PC-9 (cell line): ENCODE measurements at regions not wholly inside any gene's neighbourhood (a gene's known extent, or its start where the extent isn't known, plus 50 kb on each side); places are given as distances from the start of the nearest gene placed in this dataset.

Experiments
- BruUV-seq: library from RNA; stranded (reverse); fragments of 400-500 nt; replicated peaks from 2 replicates; lab custom pipeline; 2021; lab: Mats Ljungman, UMichigan
- CTCF ChIA-PET: fragments of 300-600 bp; sonication (Branson Sonifier 250); formaldehyde crosslinking; loops from one replicate; lab custom pipeline; 2022; ENCODE audit warnings: antibody characterized with exemption; lab: Charles Lee
- POLR2A ChIA-PET: fragments of 300-600 bp; sonication (Branson Sonifier 250); formaldehyde crosslinking; loops from one replicate; lab custom pipeline; 2022; ENCODE audit warnings: antibody characterized with exemption; ENCODE audit not compliant: unreplicated experiment; lab: Charles Lee
- DNase-seq, 2 experiments: peaks; one replicate each; pipeline versions ENCODE4 v3.0.0 to v3.0.0-alpha.2; 2015 to 2022; ENCODE audit warnings: mixed read lengths in 1 of 2
- H2AFZ ChIP-seq: fragments of 200-600 bp; sonication (generic); 2 replicates; pipeline ENCODE4 v1.8.1; 2017; ENCODE audit warnings: antibody characterized with exemption
- H3F3A ChIP-seq: fragments of 200-600 bp; sonication (generic); 2 replicates; pipeline ENCODE4 v1.8.1; 2017; ENCODE audit warnings: antibody characterized with exemption, mild to moderate bottlenecking, low read depth; ENCODE audit not compliant: insufficient read depth
- H3K27ac ChIP-seq: fragments of 200-600 bp; sonication (generic); 2 replicates; pipeline ENCODE4 v1.6.1; 2016; ENCODE audit warnings: mixed run types
- H3K27me3 ChIP-seq: fragments of 200-600 bp; sonication (generic); 2 replicates; pipeline ENCODE4 v1.6.1; 2016; ENCODE audit warnings: low read depth, mixed run types; ENCODE audit not compliant: insufficient read depth
- H3K36me3 ChIP-seq: fragments of 200-600 bp; sonication (generic); 2 replicates; pipeline ENCODE4 v1.6.1; 2016; ENCODE audit warnings: low read depth, mixed run types
- H3K4me1 ChIP-seq: fragments of 200-600 bp; sonication (generic); replicated peaks from 2 replicates; pipeline ENCODE4 v1.6.1; 2016; ENCODE audit warnings: mixed run types; ENCODE audit not compliant: insufficient read depth
- H3K4me2 ChIP-seq: fragments of 200-600 bp; sonication (generic); 2 replicates; pipeline ENCODE4 v1.6.1; 2017; ENCODE audit warnings: mixed run types
- H3K4me3 ChIP-seq: fragments of 200-600 bp; sonication (generic); 2 replicates; pipeline ENCODE4 v1.6.1; 2016; ENCODE audit warnings: mixed run types
- H3K79me2 ChIP-seq: fragments of 200-600 bp; sonication (generic); 2 replicates; pipeline ENCODE4 v1.6.1; 2017; ENCODE audit warnings: low read depth, mixed run types
- H3K9me2 ChIP-seq: fragments of 200-600 bp; sonication (generic); 2 replicates; pipeline ENCODE4 v1.8.1; 2017; ENCODE audit warnings: mild to moderate bottlenecking; ENCODE audit not compliant: insufficient read depth
- H3K9me3 ChIP-seq: fragments of 200-600 bp; sonication (generic); 2 replicates; pipeline ENCODE4 v1.8.1; 2016; ENCODE audit warnings: low read depth; ENCODE audit not compliant: insufficient read depth
- H4K20me1 ChIP-seq: fragments of 200-600 bp; sonication (generic); 2 replicates; pipeline ENCODE4 v1.8.1; 2017; ENCODE audit not compliant: insufficient read depth
- EZH2 ChIP-seq: fragments of 200-600 bp; sonication (generic); IDR thresholded peaks from 2 replicates; pipeline ENCODE4 v1.8.0; 2017; ENCODE audit warnings: antibody characterized with exemption, low read depth
- intact Hi-C: fragments of 100-400 bp; cut with micrococcal nuclease; formaldehyde crosslinking; loops from one replicate; pipeline ENCODE4 v1.10.0; 2022; ENCODE audit not compliant: unreplicated experiment
- TF ChIP-seq, protein P1 (sequence below): fragments of 200-600 bp; sonication (generic); conservative IDR thresholded peaks from 2 replicates; pipeline ENCODE4 v1.6.1; 2017; ENCODE audit warnings: mixed run types, antibody characterized with exemption, mild to moderate bottlenecking, moderate library complexity

DNA sequence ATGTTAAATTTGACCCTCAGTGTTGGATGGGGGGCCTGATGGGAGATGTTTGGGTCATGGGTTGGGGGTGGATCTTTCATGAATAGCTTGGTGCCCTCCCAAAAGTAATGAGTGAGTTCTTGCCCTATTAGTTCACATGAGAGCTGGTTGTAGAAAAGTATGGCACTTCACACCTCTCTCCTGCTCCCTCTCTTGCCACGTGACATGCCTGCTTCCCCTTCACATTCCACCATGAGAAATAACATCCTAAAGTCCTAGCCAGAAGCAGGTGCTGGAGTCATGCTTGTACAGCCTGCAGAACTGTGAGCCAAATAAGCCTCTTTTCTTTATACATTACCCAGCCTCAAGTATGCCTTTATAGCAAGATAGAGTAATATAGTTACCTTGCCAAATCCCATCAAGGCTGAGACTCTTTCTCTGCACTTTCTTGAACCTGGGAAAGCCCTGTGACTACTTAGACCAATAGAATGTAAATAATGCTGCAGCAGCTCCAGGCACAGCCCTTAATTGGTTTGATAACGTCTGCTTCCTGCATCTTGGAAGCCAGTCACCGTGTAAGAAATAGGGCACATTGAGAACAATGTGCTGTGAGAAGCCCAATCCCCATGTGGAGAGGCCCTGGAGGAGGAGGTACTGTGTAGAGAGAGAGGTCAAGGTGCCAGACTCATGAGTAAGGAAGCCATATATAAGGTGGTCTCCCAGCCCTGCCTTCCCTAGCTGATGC lies 88.0 kb upstream of the NAMPT start:
- Histone ChIP-seq H2AFZ (no peak overlapping the region), H3F3A (peaks cover 26% of the 10 kb centered on the region), H3K27me3 (no peaks in the 10 kb centered on the region), H3K4me2 (no peak overlapping the region), H3K36me3 (0 out of 2 replicates have a peak, but pooled peaks cover 4% of the 10 kb centered on the region), H4K20me1 (no peaks in the 10 kb centered on the region), H3K4me3 (no peak overlapping the region), H3K79me2 (no peaks in the 10 kb centered on the region), H3K4me1 (peaks cover 32% of the 10 kb centered on the region), H3K9me3 (peaks cover 22% of the 10 kb centered on the region; the same call in 1 of the 2 replicates), H3K9me2 (no peaks in the 10 kb centered on the region), H3K27ac (no peak overlapping the region)
- CTCF ChIA-PET = no interaction called here
- intact Hi-C loops = no loop called here
- BruUV-seq = no TSS peak
- no peak for DNase-seq
- TF ChIP-seq EZH2 = no peak
- TF ChIP-seq, protein P1, sequence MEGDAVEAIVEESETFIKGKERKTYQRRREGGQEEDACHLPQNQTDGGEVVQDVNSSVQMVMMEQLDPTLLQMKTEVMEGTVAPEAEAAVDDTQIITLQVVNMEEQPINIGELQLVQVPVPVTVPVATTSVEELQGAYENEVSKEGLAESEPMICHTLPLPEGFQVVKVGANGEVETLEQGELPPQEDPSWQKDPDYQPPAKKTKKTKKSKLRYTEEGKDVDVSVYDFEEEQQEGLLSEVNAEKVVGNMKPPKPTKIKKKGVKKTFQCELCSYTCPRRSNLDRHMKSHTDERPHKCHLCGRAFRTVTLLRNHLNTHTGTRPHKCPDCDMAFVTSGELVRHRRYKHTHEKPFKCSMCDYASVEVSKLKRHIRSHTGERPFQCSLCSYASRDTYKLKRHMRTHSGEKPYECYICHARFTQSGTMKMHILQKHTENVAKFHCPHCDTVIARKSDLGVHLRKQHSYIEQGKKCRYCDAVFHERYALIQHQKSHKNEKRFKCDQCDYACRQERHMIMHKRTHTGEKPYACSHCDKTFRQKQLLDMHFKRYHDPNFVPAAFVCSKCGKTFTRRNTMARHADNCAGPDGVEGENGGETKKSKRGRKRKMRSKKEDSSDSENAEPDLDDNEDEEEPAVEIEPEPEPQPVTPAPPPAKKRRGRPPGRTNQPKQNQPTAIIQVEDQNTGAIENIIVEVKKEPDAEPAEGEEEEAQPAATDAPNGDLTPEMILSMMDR = no peak
- POLR2A ChIA-PET = no interaction called here

DNA sequence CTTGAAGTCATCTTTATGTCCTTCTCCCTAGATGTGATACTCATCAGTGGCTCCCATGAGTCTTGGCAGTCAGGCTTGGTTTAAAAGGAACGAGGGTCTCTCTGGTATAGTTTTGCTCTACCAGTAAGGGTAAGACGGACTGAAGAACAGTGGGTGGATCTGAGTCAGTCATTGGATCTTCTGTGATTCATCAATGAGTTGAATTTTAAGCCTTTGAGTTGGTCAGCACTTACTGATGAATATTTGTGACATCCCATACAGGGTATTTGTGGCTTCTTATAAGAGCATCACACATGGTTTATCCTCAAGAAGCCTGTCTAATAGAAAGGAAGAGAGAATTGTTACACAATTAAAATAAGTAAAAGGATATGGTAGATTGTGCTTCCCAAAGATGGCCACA lies 87.3 kb upstream of the NAMPT start:
- Histone ChIP-seq H3K4me3 (no peak overlapping the region), H2AFZ (no peak overlapping the region), H3K36me3 (0 out of 2 replicates have a peak, but pooled peaks cover 8% of the 10 kb centered on the region), H3K27me3 (no peaks in the 10 kb centered on the region), H3K9me2 (no peaks in the 10 kb centered on the region), H3K9me3 (peaks cover 29% of the 10 kb centered on the region; the same call in 1 of the 2 replicates), H4K20me1 (no peaks in the 10 kb centered on the region), H3F3A (peaks cover 24% of the 10 kb centered on the region; the same call in 1 of the 2 replicates), H3K4me2 (no peak overlapping the region), H3K4me1 (peaks cover 32% of the 10 kb centered on the region), H3K27ac (no peak overlapping the region), H3K79me2 (no peaks in the 10 kb centered on the region)
- TF ChIP-seq, protein P1 = no peak
- no peak for TF ChIP-seq EZH2
- CTCF ChIA-PET = no interaction called here
- intact Hi-C loops = no loop called here
- DNase-seq = no peak
- POLR2A ChIA-PET = no interaction called here
- no TSS peak for BruUV-seq

- H3K4me3 ChIP-seq = no peak overlapping the region
- BruUV-seq = no TSS peak
- no peak for DNase-seq
- no peak overlapping the region for H3K27ac ChIP-seq
- peaks cover 24% of the 10 kb centered on the region; the same call in 1 of the 2 replicates for H3F3A ChIP-seq
- H3K9me3 ChIP-seq = peaks cover 34% of the 10 kb centered on the region
- ChIA-PET POLR2A (no interaction called here), CTCF (no interaction called here)
- intact Hi-C loops = no loop called here
- peaks cover 32% of the 10 kb centered on the region for H3K4me1 ChIP-seq
- H4K20me1 ChIP-seq = no peaks in the 10 kb centered on the region
- H3K79me2 ChIP-seq = no peaks in the 10 kb centered on the region
- H3K9me2 ChIP-seq = no peaks in the 10 kb centered on the region
- H3K4me2 ChIP-seq = no peak overlapping the region
- H2AFZ ChIP-seq = no peak overlapping the region
- TF ChIP-seq EZH2 = no peak
- TF ChIP-seq, protein P1 = no peak
- 0 out of 2 replicates have a peak, but pooled peaks cover 10% of the 10 kb centered on the region for H3K36me3 ChIP-seq
- H3K27me3 ChIP-seq = no peaks in the 10 kb centered on the region
Observed at GRCh38 chr7:106371629-106372028, 86.8 kb upstream of the NAMPT start.
